ENCODE measurements at regions not wholly inside any gene's neighbourhood (a gene's known extent, or its start where the extent isn't known, plus 50 kb on each side); places are given as distances from the start of the nearest gene placed in this dataset.

DNA sequence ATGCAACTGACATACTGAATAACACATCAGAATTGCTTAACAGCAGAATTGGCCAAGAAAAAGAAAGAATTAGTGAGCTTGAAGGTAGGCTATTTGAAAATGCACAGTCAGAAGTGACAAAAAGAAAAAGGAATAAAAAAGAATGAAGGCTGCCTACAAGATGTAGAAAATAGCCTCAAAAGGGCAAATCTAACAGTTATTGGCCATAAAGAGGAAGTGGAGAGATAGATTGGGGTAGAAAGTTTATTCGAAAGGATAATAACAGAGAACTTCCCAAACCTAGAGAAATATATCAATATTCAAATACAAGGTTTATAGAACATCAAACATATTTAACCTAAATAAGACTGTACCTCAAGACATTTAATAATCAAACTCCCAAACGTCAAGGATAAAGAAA lies 67.5 kb downstream of the ATP6V1G3 start:
- no peak for DNase-seq (ENCODE audit: low spot score)

GRCh38 chr1:198472119-198472518 lies 68.4 kb downstream of the ATP6V1G3 start:
- DNase-seq (ENCODE audit: low spot score) = no peak

- DNase-seq (ENCODE audit: low spot score) = no peak
Observed at GRCh38 chr1:198467907-198468306, 72.6 kb downstream of the ATP6V1G3 start.

DNA sequence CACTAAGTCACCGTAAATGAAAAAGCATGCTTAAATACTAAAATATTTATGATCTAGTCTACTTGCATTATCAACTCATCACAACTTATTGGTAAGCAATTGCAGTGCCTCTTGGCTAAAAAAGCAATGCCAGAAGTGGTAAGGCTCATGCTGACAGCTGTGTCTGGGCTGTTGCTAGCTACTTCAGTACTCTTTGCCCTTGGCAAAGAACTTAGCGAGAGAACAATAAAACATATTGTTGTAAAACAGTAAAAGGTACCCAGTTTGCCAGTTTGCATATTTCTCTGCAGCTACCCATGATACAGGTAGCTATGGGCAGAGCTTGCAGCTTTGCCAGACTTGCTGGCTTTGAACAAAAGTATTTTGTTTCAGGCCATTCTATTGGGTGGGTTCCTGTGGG lies 73.1 kb downstream of the ATP6V1G3 start:
- DNase-seq (ENCODE audit: low spot score) = no peak

GRCh38 chr1:198465201-198466144 lies 75.0 kb downstream of the ATP6V1G3 start:
- DNase-seq (ENCODE audit: low spot score) = peak; percentile 51

- no peak for DNase-seq (ENCODE audit: low spot score)
Observed at GRCh38 chr1:198463709-198464108, 76.8 kb downstream of the ATP6V1G3 start.

DNA sequence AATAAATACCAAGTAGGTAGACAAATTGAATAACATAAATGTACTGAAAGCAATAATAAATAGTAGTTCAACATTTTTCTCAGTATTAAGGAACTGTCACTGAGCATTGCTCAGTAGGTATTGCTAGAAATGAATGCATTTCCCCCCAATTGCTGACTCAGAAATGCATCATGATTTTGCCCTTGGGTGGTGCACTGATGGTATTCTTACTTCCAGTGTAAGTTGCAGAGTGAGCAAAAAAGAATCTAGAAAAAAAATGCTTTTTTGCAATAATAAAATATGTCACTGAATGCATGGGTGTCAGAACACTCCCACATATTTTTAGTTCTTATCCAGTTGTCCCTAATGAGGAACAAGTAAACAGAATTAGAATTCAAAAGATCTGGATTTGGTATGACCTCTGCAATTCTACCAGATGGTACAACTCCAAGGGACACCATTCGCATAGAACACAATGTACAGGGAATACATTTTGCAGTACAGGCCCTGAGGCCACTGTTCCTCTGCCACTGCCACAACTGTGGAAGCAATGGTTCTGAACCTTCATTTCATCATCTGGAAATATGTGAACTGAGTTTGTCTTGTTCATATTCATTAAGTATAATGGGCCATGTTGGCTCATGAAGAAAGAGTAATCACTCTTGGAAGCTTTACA lies 78.0 kb downstream of the ATP6V1G3 start:
- DNase-seq (ENCODE audit: low spot score) = no peak

- no peak for DNase-seq (ENCODE audit: low spot score)
Observed at GRCh38 chr1:198455966-198456365, 84.5 kb downstream of the ATP6V1G3 start.

DNA sequence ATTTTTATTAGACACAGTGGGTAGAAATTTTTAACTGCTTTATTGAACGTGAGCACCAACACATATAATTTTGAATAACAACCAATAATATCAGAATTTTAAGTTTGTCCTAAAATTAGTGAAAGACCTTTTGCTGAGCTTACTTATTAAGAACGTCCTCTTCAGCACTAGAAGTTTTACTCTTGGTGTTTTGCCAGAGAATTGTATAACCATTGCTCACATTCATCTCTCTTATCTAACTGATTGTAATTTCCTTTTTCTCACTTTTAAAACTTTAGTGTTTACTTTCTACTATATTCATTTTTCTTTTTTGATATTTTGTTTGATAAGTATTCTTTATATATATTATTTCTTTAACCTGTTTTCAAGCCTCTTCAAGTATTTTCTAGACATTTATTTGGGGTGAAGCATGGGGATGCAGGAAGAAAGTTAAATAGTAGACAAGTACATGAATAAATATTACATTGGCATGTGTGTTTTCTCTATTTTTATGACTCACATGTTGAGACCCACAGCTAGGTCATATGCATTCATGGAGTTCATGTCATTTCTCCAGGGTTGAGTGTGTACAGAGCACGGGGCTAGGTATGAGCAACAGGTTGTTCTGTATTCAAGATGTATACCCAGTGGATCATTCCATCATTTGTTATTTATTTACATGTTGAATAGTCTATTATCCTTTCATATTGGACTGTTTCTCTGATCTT lies 90.6 kb downstream of the ATP6V1G3 start:
- DNase-seq (ENCODE audit: low spot score) = no peak

- peak; percentile 31 for DNase-seq (ENCODE audit: low spot score)
Observed at GRCh38 chr1:198449261-198449660, 91.2 kb downstream of the ATP6V1G3 start.

- no peak for DNase-seq (ENCODE audit: low spot score)
Observed at GRCh38 chr1:198447468-198447867, 93.0 kb downstream of the ATP6V1G3 start.

- no peak for DNase-seq (ENCODE audit: low spot score)
Observed at GRCh38 chr1:198445872-198446271, 94.6 kb downstream of the ATP6V1G3 start.

- no peak for DNase-seq (ENCODE audit: low spot score)
Observed at GRCh38 chr1:198444792-198445191, 95.7 kb downstream of the ATP6V1G3 start.

DNA sequence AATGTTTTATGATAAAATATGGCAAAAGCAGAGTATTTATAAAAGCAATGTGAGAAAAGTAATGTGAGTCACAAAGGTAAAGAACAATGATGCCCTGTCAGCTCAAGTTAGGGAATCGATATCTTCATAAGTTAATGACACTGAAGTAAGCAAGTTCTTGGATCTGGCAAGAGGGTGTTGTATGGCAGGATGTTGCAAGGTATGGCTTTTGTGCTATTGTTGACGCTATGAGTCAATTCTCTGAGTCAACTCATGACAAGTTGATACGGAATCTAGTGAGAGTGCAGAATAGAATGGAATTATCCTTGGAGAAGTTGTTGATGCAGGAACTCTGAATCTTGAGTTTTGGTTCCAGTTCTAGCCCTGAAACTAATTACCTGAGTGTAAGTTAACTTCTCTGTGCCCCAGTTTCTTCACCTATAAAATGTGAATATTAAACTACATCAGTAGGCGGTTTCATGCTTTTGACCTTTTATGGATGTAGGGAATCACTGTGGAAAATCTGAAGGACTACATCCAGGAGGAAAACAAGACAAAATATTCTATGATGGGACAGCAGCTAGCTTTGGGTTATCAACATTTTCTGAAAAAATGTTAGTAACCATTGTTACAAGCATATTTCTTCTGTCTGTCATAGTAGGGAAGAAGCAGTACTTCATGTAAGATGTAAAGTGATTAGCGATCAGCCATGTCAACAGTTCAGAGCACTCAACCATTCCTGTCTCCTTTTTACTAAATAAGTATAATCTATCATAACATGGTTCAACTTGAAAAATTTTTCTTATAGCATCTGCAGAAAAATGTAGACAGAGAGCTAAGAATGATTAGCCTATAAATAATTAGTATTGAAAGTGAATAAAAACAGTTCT lies 96.9 kb downstream of the ATP6V1G3 start:
- DNase-seq (ENCODE audit: low spot score) = peak; percentile 23

- no peak for DNase-seq (ENCODE audit: low spot score)
Observed at GRCh38 chr1:198440842-198441241, 99.6 kb downstream of the ATP6V1G3 start.

DNA sequence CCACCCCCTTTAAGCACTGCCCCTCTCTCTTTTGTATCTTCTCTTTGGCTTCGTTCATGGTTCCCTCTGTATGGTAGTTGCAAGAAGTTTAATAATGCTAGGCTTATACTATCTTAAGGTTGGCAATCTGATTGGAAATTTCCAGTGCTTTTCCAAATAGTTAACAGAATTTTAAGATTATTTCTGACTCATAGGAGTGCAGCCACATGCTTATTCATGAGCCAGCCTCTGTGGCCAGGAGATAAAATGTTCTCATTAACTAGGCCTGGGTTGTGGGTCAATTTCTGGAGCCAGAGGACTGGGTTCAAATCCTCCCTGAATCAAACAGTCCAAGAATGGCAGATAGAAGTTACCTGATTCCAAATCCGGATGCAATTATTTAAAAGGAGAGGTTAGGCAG lies 103.1 kb downstream of the ATP6V1G3 start:
- DNase-seq (ENCODE audit: low spot score) = no peak

DNA sequence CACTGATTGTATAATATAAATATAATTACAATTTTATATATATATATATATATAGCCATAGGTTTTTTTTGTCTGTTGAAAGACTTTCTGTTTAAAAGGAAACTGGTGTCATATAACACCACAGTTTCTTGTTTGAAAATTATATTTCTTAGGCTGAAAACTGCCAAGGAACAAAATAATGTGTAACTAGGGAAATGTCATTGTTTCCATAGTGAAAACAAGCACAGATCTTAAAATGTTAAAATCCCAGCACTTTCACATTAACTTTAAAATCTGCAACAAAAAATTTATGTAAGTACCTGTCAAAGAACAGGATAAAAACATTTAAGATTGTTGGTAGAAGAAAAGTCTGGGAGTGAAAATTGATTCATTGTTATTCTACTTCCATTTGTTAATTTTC lies 104.2 kb downstream of the ATP6V1G3 start:
- no peak for DNase-seq (ENCODE audit: low spot score)

GRCh38 chr1:198435056-198435455 lies 105.4 kb downstream of the ATP6V1G3 start:
- no peak for DNase-seq (ENCODE audit: low spot score)

- DNase-seq (ENCODE audit: low spot score) = no peak
Observed at GRCh38 chr1:198424441-198424840, 116.0 kb downstream of the ATP6V1G3 start.

DNA sequence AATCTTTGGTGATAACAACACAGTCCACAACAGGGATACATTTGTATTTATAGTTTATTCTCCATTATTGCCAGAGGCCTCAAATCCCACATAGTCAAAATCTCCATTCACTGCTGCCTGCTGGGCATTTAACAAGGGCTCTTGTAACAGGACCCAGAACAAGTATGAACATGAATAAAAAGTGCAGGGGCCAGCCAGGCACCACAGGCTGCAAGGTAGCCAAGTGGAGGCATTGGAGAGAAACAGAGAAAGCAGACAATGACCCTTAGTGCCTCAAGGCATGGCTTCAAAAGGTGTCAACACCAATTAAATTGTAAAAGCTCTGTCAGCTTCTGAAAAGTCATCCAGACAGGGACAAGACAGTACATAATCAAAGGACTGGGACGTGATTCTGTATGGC lies 116.8 kb downstream of the ATP6V1G3 start:
- no peak for DNase-seq (ENCODE audit: low spot score)

GRCh38 chr1:198417039-198417438 lies 123.4 kb downstream of the ATP6V1G3 start:
- no peak for DNase-seq (ENCODE audit: low spot score)

- no peak for DNase-seq (ENCODE audit: low spot score)
Observed at GRCh38 chr1:198416296-198416695, 124.2 kb downstream of the ATP6V1G3 start.

Data from SW480 (cell line).